ENCODE measurements at regions not wholly inside any gene's neighbourhood (a gene's known extent, or its start where the extent isn't known, plus 50 kb on each side); places are given as distances from the start of the nearest gene placed in this dataset.

GRCh38 chr12:85644508-85644907 lies 191.7 kb downstream of the RASSF9 start:
- no peak for DNase-seq

DNA sequence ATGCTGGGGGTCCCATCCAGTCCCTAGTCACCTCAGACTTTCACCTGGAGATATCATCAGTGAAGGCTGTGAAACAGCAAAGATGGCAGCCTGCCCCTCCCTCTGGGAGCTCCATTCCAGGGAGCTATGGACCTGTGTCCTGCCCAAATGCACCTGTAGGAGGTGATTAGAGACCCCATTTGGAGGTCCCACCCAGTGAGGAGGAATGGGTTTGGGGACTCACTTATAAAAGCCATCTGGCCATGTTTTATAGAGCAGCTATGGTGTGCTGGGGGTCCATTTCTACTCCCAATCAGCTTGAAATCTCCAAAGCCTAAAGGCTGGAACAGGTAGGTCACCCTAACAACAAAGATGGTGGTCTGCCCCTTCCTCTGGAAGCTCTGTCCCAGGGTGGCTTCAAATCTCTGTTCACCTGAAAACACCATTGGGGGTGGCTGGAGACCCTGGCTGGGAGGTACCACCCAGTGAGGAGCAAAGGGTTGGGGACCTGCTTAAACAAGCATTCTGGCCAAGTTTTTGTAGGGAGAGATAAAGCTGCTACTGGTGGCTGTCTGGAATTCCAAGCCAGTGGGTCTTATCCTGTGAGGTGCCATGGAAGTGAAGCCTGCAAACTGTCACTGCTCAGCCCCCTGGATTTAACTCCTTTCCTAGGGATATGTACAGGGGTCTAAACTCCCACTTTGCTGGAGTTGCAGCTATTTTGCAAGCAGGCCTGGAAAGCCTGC lies 182.3 kb downstream of the RASSF9 start:
- DNase-seq = no peak

- DNase-seq = no peak
These were observed 181.8 kb downstream of the RASSF9 start for GRCh38 chr12:85654456-85654840.

- no peak for DNase-seq
These were observed 179.6 kb downstream of the RASSF9 start for GRCh38 chr12:85656561-85656960.

GRCh38 chr12:85657251-85657650 lies 179.0 kb downstream of the RASSF9 start:
- no peak for DNase-seq

DNA sequence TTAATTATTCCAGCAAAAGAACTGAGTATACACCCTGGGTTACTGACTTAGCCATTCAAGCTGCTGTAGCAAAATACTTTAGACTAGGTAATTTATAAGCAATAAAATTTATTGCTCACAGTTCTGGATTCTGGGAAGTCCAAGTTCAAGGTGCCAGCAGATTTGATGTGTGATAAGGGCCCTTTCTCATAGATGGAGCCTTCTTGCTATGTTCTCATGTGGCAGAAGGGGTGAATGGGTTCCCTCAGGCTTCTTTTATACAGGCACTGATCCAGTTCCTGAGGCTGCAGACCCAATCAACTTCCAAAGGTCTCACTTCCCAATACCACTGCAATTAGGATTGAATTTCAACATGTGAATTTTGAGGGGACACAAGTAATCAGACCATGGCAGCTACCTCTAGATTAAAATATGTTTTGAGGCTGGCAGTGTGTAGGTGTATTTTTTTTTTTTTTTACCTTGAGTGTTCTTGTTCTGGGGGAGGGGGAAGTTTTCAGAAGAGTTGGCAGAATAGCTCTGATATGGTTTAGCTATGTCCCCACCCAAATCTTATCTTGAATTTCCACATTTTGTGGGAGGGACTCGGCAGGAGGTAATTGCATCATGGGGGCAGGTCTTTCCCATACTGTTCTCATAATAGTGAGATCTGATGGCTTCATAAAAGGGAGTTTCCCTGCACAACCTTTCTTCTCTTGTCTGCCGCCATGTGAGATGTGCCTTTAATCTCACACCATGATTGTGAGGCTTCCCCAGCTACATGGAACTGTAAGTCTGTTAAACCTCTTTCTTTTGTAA lies 178.2 kb downstream of the RASSF9 start:
- no peak for DNase-seq

DNA sequence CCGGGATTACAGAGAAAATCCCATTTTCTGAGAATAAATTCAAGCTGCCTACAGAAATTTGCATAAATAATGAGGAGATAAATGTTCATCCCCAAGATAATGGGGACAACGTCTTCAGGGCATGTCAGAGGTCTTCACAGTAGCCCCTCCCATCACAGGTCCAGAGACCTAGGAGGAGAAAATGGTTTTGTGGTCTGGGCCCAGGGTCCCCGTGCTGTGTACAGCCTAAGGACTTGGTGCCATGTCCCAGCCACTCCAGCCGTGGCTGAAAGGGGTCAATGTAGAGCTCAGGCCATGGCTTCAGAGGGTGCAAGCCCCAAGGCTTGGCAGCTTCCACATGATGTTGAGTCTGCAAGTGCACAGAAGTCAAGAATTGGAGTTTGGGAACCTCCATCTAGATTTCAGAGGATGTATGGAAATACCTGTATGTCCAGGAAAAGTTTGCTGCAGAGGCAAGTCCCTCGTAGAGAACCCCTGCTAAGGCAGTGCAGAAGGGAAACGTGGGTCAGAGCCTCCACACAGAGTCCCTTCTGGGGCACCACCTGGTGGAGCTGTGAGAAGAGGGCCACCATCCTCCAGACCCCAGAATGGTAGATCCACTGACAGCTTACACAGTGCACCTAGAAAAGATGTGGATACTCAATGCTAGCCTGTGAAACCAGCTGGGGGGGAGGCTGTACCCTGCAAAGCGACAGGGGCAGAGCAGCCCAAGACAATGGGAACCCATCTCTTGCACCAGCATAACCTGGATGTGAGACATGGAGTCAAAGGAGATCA lies 176.3 kb downstream of the RASSF9 start:
- no peak for DNase-seq

GRCh38 chr12:85661461-85662206 lies 174.6 kb downstream of the RASSF9 start:
- no peak for DNase-seq

- no peak for DNase-seq
These were observed 174.0 kb downstream of the RASSF9 start for GRCh38 chr12:85662207-85662602.

GRCh38 chr12:85663631-85664030 lies 172.6 kb downstream of the RASSF9 start:
- no peak for DNase-seq

GRCh38 chr12:85664429-85664828 lies 171.8 kb downstream of the RASSF9 start:
- no peak for DNase-seq

DNA sequence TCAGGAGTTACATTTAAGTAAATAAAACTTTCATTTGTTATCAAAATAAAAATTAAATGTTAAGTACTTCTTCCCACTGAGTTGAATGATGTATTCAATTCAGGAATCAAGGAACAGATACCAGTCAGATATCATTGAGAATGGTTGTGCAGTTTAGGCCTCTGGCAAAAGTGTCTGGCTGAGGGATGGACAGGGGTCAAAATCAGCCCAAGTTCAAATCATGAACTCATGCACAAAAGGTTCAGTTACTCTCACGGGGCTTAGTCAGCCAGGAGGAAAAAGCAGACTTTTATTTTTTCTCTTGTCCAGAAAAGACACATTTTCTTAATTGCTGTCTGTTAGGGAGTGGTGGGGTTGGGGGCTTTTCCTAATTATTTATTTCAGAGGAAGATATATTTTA lies 166.3 kb downstream of the RASSF9 start:
- no peak for DNase-seq

DNA sequence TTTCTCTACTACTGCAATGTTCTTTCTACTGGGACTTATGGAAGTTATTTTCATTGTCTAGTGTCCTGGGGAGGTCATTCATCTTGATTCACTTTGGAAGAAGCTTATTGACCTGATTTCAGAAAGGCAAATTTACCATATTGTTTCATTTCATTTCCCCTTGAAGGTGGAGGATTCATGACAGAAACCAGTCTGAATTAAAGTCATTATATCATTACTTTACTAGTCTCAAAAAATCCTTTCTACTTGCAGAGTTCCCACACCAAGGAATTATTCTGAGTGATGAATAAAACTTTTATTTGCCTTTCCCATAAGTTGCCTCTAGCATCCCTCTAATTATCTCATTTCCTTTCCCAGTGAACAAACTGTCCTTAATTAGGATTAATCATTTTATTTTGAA lies 163.8 kb downstream of the RASSF9 start:
- no peak for DNase-seq

GRCh38 chr12:85673921-85674420 lies 162.2 kb downstream of the RASSF9 start:
- no peak for DNase-seq

- no peak for DNase-seq
These were observed 159.1 kb downstream of the RASSF9 start for GRCh38 chr12:85676816-85677749.

DNA sequence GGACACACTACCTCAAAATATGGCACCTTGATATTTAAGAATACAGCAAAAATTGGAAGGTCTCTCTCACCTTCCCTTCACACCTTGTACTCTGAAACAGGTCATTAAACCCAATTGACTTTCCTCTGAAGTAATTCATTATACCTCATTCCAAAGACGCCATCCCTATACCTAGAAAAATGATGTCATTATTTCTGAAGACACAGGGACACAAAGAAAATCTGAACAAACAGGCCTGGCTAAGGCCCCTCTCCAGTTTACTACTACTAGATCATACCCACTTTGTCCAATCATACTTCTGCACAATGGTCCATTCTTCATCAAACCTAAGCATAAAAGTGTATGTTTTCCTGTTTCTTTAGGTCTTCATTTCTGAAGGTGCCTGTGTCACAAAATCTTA lies 156.9 kb downstream of the RASSF9 start:
- no peak for DNase-seq

GRCh38 chr12:85680881-85681280 lies 155.3 kb downstream of the RASSF9 start:
- no peak for DNase-seq

GRCh38 chr12:85681333-85681732 lies 154.9 kb downstream of the RASSF9 start:
- DNase-seq = no peak

- no peak for DNase-seq
These were observed 153.2 kb downstream of the RASSF9 start for GRCh38 chr12:85683051-85683450.

GRCh38 chr12:85688837-85689236 lies 147.4 kb downstream of the RASSF9 start:
- DNase-seq = no peak

- DNase-seq = no peak
These were observed 146.1 kb downstream of the RASSF9 start for GRCh38 chr12:85690146-85690545.

Measured in NCI-H524 treated with DMSO at 0.1 percent for 48 hours (cell line).